ENCODE measurements at regions not wholly inside any gene's neighbourhood (a gene's known extent, or its start where the extent isn't known, plus 50 kb on each side); places are given as distances from the start of the nearest gene placed in this dataset.
A peak's percentile ranks its signal among the peaks of the same experiment; 100 is the strongest.

DNA sequence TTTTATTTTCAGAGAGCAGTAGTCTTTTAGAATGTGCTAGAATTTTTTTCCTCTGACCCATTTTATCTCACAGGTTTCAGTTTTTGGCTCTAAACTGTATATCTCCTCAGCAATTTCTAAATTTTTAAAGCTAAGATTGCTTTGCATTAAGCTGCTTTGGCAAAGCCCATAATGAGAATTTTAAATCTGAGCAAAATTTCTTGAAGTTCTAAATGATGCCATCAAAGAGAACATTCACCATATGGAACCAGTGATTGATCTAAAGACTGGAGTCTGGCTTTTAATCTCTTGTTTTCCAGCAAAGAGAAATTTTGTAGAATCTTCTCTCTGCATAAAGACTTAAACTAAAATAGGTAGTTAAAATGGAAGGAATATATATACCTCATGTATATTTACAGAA is 313.6 kb downstream of the TBC1D32 start:
- DNase-seq (ENCODE audit: insufficient read length) (no peak), FAIRE-seq (no peak)
- no peak for TF ChIP-seq POLR2A (IDR thresholded peaks at IDR 0.05; ENCODE audit: low read depth, low read length)
- no peak for TF ChIP-seq TAF1 (IDR thresholded peaks at IDR 0.05; ENCODE audit: borderline replicate concordance, low read depth, low read length)
- no peak for TF ChIP-seq POLR2AphosphoS5 (IDR thresholded peaks at IDR 0.05; ENCODE audit: low read depth, low read length)

DNA sequence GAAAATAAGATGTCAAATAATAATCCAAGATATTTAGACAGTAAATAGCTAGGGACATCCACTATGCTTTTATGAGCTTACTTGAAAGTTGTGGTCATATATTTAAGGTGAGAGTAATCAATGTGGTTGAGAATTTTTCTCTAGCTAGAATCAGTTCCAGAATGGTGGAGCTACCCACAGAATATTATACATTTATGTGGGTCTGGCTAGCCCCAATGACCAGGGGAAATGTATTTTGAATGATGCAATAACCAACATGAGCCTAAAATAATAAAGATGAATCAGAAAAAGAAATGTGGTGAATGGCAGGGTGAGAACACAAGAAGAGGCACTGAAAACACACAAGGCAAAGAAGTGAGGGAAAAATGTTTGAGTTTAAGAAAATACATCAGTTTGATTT is 325.7 kb downstream of the TBC1D32 start:
- no peak for TF ChIP-seq POLR2A (IDR thresholded peaks at IDR 0.05; ENCODE audit: low read depth, low read length)
- TF ChIP-seq POLR2AphosphoS5 (IDR thresholded peaks at IDR 0.05; ENCODE audit: low read depth, low read length), result no peak
- TF ChIP-seq TAF1 (IDR thresholded peaks at IDR 0.05; ENCODE audit: borderline replicate concordance, low read depth, low read length), result no peak
- no peak for FAIRE-seq
- no peak for DNase-seq (ENCODE audit: insufficient read length)

DNA sequence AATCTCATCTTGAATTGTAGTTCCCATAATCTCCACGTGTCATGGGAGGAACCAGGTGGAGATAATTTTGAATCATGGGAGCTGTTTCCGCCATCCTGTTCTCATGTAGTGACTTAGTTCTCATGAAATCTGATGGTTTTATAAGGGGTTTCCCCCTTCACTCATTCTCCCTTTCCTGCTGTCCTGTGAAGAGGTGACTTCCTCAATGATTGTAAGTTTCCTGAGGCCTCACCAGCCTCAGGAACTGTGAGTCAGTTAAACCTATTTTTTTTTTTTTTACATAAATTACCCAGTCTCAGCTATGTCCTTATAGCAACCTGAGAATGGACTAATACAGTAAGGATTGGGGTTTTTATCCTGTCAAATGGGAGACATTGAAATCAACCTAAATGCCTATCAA is 328.3 kb downstream of the TBC1D32 start:
- FAIRE-seq, result no peak
- no peak for DNase-seq (ENCODE audit: insufficient read length)
- no peak for TF ChIP-seq POLR2A (IDR thresholded peaks at IDR 0.05; ENCODE audit: low read depth, low read length)
- no peak for TF ChIP-seq TAF1 (IDR thresholded peaks at IDR 0.05; ENCODE audit: borderline replicate concordance, low read depth, low read length)

DNA sequence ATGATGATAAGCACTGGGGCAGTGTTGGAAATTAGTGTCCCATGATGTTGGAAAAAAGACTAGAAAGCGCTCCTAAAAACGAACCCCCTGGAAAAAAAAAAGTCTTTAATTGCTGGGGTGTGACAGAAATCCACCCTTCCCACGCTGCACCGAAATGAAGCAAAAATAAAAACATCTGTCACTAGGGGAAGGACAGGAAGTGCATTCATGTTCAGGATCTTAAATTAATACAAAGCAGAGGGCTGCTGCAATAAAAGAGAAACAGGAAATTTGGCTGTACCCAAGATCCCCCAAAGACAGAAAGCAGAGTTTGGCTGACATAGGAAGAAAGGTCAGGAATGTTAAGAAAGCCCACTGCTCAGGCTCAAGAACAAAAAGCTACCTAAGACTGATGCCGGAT is 333.9 kb downstream of the TBC1D32 start:
- FAIRE-seq (no peak), DNase-seq (ENCODE audit: insufficient read length) (no peak)
- TF ChIP-seq TAF1 (IDR thresholded peaks at IDR 0.05; ENCODE audit: borderline replicate concordance, low read depth, low read length), result no peak
- no peak for TF ChIP-seq POLR2AphosphoS5 (IDR thresholded peaks at IDR 0.05; ENCODE audit: low read depth, low read length)

DNA sequence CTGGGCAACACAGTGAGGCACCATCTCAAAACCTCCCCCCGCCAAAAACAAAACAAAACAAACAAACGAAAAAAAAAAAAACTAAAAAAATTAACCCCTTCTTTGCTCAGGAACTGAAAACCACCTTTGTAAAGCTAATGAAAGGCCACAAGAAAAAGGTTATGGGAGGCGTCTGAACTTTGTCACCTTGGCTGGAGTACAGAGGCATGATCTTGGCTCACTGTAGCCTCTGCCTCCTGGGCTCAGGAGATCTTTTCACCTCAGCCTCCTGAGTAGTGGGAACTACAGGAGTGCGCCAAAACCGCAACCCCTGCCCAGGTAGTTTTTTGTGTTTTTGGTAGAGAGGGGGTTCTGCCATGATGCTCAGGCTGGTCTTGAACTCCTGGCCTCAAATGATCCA is 337.9 kb downstream of the TBC1D32 start:
- no peak for TF ChIP-seq POLR2AphosphoS5 (IDR thresholded peaks at IDR 0.05; ENCODE audit: low read depth, low read length)
- no peak for TF ChIP-seq TAF1 (IDR thresholded peaks at IDR 0.05; ENCODE audit: borderline replicate concordance, low read depth, low read length)
- TF ChIP-seq POLR2A (IDR thresholded peaks at IDR 0.05; ENCODE audit: low read depth, low read length), result no peak
- FAIRE-seq (no peak), DNase-seq (ENCODE audit: insufficient read length) (no peak)

DNA sequence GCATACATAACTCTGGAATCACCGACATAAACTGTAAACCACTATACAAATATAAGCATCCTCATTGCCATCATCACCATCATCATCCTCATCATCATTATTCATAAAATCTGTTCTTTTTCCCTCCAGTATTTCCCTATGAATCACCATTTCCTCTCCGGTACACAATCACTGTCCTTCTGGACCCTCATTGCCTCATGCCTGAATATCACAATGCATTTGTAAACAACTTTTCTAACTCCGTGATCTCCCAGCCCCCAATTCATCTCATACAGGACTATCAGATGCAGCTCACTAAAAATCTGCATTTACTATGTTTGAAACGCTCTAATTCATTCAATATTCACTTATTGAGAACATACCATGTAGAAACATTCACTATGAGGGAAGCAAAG is 339.7 kb downstream of the TBC1D32 start:
- TF ChIP-seq POLR2A (IDR thresholded peaks at IDR 0.05; ENCODE audit: low read depth, low read length) (no peak), TAF1 (IDR thresholded peaks at IDR 0.05; ENCODE audit: borderline replicate concordance, low read depth, low read length) (no peak), POLR2AphosphoS5 (IDR thresholded peaks at IDR 0.05; ENCODE audit: low read depth, low read length) (no peak)
- DNase-seq (ENCODE audit: insufficient read length), result no peak
- FAIRE-seq, result no peak

DNA sequence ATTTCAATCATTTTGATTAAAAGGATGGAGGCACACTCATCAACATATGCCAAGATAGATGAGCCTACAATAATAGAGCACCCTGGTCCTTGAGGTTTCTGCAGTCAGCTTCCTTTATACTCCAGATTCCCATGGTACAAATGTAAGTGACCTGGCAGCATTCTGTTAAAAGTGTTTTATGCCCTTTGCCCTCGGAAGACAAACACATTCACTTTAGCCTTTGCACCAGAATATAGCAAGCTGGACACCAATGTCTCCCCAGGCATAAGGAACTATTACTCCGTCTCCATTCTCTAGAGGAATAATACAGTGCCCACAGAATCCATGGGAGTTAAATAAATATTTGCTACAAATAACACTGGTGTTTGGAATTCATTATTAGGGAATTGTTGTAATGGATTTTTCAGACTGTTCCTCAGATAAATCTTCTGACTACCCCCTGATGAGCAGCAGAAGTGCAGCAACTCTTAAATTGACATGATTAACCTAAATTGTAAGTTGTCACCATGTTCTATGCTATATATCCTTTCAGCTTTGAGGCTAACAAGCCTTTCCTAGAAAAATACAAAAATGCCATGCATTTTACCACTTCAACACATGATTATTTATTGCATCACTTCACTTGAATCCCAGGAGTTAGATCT is 340.2 kb downstream of the TBC1D32 start:
- TF ChIP-seq POLR2AphosphoS5 (IDR thresholded peaks at IDR 0.05; ENCODE audit: low read depth, low read length), result no peak
- no peak for TF ChIP-seq TAF1 (IDR thresholded peaks at IDR 0.05; ENCODE audit: borderline replicate concordance, low read depth, low read length)
- no peak for TF ChIP-seq POLR2A (IDR thresholded peaks at IDR 0.05; ENCODE audit: low read depth, low read length)
- FAIRE-seq (no peak), DNase-seq (ENCODE audit: insufficient read length) (no peak)

DNA sequence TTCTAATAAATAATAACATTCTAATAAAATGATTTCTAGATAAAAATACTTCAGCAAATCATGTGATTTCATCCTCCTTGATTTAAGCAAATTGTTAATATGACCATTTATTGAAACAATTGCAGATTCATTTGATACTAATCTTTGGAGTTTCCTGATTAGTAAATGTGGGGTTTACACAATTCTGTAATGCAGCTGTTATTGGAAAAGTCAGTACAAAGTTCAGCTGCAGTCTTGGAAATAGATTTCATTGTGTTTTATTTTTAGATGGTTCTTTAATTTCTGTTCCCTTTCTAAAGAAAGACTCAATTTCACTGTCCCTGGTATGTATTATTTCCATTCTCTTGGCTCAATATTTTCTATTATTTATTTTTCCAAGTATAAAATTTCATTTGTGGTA is 342.0 kb downstream of the TBC1D32 start:
- no peak for TF ChIP-seq POLR2A (IDR thresholded peaks at IDR 0.05; ENCODE audit: low read depth, low read length)
- no peak for TF ChIP-seq POLR2AphosphoS5 (IDR thresholded peaks at IDR 0.05; ENCODE audit: low read depth, low read length)
- TF ChIP-seq TAF1 (IDR thresholded peaks at IDR 0.05; ENCODE audit: borderline replicate concordance, low read depth, low read length), result no peak
- no peak for DNase-seq (ENCODE audit: insufficient read length)
- no peak for FAIRE-seq

DNA sequence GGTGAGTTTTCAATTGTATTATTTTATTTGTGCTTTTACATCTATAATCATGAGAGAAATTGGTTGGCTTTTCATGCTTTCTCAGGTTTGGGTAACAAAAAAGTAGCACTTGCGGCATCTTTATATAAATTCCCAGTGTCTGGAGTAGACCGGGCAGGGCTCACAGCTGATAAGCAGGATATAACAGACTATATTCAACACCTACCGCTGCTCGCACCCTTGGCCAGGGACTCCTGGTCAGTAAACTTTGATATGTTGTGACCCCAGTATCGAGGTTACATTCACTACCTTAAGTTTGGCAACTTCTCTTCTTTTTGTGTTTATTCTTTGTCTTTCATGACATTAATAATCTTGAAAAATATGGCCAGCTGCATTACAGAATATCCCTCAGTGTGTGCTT is 343.4 kb downstream of the TBC1D32 start:
- no peak for TF ChIP-seq TAF1 (IDR thresholded peaks at IDR 0.05; ENCODE audit: borderline replicate concordance, low read depth, low read length)
- no peak for TF ChIP-seq POLR2A (IDR thresholded peaks at IDR 0.05; ENCODE audit: low read depth, low read length)
- TF ChIP-seq POLR2AphosphoS5 (IDR thresholded peaks at IDR 0.05; ENCODE audit: low read depth, low read length), result no peak
- no peak for FAIRE-seq
- DNase-seq (ENCODE audit: insufficient read length), result no peak

DNA sequence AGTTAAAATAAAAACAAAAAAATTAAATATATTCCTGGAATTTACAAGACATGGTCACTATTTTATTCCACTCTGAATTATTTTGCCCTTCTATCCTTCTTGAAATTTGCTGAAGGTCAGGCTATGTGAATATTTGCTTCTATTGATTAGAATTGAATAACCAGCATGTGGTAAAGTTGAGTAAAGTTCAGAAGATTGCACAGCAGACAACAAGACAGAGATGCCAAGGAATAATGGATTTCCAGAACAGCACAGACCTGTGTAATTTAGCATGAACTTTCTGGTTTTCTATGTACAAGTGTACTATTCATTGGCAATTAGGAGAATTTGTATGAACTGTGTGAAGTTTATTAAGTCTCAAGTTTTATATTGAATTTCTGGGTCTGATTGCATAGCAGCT is 352.4 kb downstream of the TBC1D32 start:
- no peak for FAIRE-seq
- TF ChIP-seq POLR2AphosphoS5 (IDR thresholded peaks at IDR 0.05; ENCODE audit: low read depth, low read length) (no peak), TAF1 (IDR thresholded peaks at IDR 0.05; ENCODE audit: borderline replicate concordance, low read depth, low read length) (no peak), POLR2A (IDR thresholded peaks at IDR 0.05; ENCODE audit: low read depth, low read length) (no peak)

DNA sequence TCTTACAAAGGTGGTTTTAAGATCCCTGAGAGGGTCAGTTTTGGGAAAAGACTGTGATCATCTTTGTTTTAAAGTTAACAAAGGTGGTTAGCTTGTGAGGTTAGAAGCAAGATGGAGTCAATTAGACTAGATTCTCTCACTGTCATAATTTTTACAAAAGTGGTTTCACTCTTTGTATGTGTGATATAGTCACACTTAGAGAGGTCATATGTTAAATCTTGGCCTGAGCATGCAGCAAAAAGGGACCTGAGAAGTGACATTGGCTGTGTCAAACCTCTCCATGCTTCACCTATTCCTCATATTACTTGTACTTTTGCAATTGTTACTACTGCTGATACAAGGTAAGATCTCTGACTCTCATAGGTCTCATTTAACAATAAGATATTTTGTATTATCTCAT is 368.0 kb downstream of the TBC1D32 start:
- FAIRE-seq (no peak), DNase-seq (ENCODE audit: insufficient read length) (no peak)
- no peak for TF ChIP-seq TAF1 (IDR thresholded peaks at IDR 0.05; ENCODE audit: borderline replicate concordance, low read depth, low read length)
- no peak for TF ChIP-seq POLR2AphosphoS5 (IDR thresholded peaks at IDR 0.05; ENCODE audit: low read depth, low read length)
- TF ChIP-seq POLR2A (IDR thresholded peaks at IDR 0.05; ENCODE audit: low read depth, low read length), result no peak

More for the DNA sequence above, 352.4 kb downstream of the TBC1D32 start:
- no peak for DNase-seq (ENCODE audit: insufficient read length)

DNA sequence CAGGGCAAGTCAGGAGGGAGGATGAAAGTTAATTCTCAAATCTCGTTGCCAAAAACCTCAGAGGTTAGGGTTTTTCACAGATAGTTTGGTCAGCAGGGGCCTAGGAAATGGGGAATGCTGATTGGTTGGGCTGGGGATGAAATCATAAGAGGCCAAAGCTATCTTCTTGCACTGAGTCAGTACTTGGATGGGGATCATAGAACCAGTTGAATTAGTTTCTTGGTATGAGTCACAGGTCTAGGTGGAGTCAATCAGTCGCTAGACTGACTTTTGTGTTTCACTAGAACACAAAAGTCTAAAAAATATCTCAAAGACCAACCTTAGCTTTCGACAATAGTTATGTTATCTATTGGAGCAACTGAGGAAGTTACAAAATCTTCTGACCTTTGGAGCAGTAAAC is 368.5 kb downstream of the TBC1D32 start:
- DNase-seq (ENCODE audit: insufficient read length), result no peak
- no peak for FAIRE-seq
- TF ChIP-seq TAF1 (IDR thresholded peaks at IDR 0.05; ENCODE audit: borderline replicate concordance, low read depth, low read length), result no peak
- no peak for TF ChIP-seq POLR2AphosphoS5 (IDR thresholded peaks at IDR 0.05; ENCODE audit: low read depth, low read length)
- TF ChIP-seq POLR2A (IDR thresholded peaks at IDR 0.05; ENCODE audit: low read depth, low read length), result no peak

DNA sequence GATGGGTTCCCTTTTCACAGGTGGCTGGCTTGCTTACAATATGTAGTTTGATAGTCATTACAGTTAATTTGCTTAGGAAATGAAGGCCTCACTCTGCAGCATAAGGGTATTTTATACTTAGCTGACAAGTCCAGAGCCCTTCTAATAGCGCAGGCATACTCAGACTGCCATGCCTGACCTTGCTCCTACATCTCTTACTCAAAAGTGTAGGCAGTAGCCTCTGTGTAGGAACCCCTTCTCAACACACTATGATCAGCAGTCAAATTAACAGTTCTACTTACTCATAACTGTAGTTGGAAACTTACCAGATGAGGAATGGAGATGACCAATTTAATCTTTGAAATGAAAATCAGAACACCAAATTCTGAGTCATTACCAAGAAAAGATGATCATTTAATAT is 373.5 kb downstream of the TBC1D32 start:
- DNase-seq (ENCODE audit: insufficient read length) (no peak), FAIRE-seq (peak; percentile 46)
- TF ChIP-seq TAF1 (IDR thresholded peaks at IDR 0.05; ENCODE audit: borderline replicate concordance, low read depth, low read length) (no peak), POLR2AphosphoS5 (IDR thresholded peaks at IDR 0.05; ENCODE audit: low read depth, low read length) (no peak), POLR2A (IDR thresholded peaks at IDR 0.05; ENCODE audit: low read depth, low read length) (no peak)
